ENCODE measurements at regions not wholly inside any gene's neighbourhood (a gene's known extent, or its start where the extent isn't known, plus 50 kb on each side); places are given as distances from the start of the nearest gene placed in this dataset.
"Not testable (repeated sequence)": the region's sequence is repeated elsewhere in the genome, so short reads cannot be mapped to it uniquely, and the experiment has no call there.

DNA sequence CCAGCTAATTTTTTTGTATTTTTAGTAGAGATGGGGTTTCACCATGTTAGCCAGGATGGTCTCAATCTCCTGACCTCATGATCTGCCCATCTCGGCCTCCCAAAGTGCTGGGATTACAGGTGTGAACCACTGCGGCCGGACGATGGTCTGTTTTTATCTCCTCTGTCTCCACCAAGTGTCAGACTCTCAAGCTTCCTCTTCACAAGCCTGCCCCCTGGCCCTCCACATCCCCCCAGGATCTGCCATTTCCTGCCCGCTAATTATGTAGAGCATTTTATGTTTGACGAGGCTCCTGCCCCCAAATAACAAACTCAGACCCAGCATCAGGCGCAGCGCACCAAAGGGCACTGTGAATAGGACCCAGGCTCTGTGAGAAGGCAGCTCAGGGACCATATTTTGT lies 101.8 kb upstream of the PCBD1 start:
- not testable (repeated sequence) for DNase-seq (ENCODE audit: low spot score)

DNA sequence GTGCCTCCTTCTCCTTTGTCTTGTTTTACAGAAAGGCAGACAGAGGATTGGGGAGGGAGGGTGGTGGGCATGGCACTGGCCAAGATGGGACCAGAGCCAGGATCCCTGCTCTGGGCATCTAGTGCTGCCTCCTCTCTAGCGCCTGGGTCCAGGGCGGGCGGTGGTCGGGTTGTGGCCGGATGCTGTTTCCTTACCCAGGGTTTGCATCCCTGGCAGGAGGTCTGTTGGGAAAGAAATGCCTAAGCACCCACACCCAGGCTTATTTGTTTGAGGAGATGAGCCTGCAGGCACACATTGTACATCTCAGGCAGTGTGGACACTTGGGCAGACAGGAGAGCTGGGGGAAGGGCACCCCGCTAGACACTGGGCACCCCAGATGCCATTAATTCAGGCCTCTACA lies 102.3 kb upstream of the PCBD1 start:
- no peak for DNase-seq (ENCODE audit: low spot score)

DNA sequence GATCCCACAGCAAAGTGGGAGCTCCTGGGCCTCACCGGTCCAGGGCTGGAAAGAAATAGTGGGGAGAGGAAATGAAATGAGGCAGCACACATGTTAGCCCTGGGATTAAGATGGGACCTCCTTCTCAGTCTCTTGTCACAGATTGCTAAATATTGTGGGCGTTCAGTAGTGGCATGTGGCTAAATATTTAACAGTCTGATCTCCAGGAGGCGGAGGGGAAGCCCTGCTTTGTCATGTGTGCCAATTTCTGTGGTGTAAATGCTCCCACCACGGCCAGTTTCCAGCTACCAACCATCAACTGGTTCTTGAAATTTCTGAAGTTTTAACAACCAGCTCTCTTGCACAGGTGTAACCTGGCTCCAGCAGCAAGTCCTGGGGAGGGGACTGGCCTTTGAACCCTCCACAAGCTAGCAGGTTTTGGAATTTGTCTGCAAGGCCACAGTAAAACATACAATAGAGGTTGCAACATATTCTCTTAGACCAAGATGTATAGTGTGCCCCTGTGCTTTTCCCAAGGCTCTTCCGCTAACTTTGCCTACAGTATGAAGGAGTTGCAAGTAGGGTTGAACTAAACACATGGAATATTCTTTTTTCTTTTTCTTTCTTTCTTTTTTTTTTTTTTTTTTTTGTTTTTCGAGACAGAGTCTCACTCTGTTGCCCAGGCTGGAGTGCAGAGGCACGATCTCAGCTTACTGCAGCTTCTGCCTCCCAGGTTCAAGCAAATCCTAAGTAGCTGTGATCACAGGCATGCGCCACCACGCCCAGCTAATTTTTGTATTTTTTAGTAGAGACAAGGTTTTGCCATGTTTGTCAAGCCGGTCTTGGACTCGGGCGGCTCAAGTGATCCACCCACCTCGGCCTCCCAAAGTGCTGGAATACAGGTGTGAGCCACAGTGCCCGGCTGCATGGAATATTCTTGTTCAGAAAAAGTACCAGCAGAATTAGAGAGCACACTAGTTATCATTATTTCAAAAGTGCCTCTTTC lies 103.1 kb upstream of the PCBD1 start:
- DNase-seq (ENCODE audit: low spot score), result no peak

DNA sequence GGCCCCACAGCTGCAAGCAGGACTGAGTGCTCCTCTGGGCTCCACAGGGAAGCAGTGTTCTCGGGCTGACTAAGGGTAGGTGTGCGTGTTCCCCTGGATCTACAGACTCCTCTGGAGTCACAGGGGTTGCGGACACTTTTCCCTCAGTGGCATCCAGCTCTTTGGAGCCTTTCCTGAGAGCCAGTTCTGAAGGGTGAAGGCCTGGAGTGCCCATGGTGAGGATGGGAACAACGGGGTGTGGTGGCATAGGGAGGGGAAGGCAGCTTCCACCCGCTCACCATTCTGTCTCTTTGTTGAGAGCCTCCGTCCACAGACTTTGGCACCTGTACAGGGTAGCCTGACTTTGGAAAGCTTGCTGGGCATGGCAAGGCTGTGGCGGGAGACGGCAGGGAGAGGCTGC lies 104.1 kb upstream of the PCBD1 start:
- DNase-seq (ENCODE audit: low spot score), result no peak

DNA sequence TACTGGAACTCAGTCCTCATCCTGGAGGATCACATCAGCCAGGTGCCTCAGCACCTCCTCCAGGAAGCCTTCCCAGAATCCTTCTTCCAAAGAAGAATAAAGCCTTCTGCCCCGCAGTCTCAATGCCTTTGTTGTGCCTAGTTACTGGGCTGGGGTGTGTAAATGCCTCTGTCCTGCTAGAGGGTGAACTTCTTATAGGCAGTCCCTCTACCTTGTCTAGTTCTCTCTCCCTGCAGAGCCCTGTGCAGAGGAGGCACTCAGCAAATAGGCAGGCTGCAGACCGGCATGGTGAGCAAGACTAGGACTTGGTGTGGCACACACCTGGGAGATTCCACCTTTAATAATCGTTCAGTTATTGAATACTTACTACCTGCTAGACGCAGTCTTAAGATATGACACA lies 104.7 kb upstream of the PCBD1 start:
- DNase-seq (ENCODE audit: low spot score), result no peak

DNA sequence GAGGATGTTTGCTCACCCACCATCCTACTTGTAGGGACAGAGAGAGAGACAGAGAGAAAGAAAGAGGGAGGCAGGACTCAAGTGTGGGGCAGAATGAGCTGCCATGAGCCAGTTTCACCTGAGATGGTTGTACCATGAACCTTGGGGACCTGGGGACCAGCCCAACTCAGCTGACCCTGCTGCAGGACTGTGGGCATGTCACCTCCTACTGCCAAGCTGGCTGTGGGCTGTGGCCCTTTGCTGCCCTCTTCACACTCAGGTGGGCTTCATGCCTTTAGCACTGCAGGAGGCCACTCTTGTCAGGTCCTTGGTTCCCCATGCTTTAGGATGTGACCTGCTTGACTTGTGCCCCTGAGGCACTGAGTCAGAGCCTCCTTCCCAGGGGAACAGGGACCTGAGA lies 108.2 kb upstream of the PCBD1 start:
- no peak for DNase-seq (ENCODE audit: low spot score)

DNA sequence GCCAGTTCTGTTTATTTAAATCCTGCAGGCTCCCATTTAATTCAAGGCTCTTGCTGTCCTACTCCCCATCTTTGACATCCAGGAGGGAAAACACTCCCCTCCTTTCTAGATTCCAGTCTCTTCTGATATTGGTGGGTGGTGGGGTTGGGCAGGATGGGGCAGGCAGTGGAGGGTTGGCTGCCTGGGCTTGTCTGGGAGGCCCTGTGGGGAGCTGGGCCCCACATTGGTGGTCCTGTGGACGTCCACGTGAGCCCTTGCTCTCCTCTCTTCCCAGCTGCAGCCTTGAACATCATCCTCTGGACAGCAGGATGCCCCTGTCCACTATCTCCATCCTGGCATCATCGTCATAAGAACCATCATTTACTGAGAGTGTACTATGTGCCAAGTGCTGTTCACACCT lies 108.9 kb upstream of the PCBD1 start:
- no peak for DNase-seq (ENCODE audit: low spot score)

GRCh38 chr10:70998086-70998485 lies 109.7 kb upstream of the PCBD1 start:
- DNase-seq (ENCODE audit: low spot score), result no peak

GRCh38 chr10:71001470-71001869 lies 113.1 kb upstream of the PCBD1 start:
- no peak for DNase-seq (ENCODE audit: low spot score)

DNA sequence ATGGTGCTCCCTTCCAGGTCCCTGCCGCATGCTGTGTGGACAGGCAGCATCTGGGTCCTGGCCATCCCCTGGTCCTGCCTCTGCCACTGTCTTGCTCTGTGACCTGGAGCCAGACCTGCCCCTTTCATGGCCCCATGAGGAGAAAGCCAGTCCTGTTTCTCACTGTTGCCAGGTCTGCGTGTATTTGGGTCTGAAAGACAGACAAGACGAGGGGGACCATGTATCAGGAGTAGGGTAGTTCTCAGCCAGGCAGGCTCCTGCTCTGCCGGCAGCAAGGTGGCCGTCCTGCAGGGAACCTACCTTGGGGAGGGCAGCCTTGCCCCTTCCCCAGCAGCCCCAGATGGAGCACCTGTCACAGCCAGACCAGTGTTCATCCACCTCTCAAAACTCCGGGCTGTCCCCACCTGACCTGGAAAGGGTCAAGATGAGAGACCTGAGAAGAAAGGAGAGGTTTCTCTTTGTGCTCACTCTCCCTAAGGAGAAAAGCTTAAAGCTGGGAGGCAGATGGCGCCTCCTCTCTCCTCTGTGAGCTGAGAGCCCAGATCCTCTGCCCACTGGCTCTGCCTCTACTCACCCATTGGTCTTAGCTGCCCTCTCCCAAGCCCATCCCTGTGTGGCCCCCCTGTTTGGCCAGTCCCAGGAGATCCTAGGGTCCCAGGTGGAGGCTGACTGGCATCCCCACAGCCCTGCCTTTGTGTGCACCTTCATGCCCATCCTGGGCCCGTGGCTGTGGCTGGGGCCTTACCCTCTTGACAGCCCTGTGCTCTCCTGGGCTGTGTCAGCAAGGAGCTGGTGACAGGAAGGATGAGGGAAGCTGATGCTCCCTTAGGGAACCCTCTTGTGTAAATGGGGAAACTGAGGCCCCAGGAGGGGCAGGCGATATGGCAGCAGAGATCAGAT lies 116.1 kb upstream of the PCBD1 start:
- no peak for DNase-seq (ENCODE audit: low spot score)

- no peak for DNase-seq (ENCODE audit: low spot score)
Observed at GRCh38 chr10:71005337-71006305, 117.3 kb upstream of the PCBD1 start.

DNA sequence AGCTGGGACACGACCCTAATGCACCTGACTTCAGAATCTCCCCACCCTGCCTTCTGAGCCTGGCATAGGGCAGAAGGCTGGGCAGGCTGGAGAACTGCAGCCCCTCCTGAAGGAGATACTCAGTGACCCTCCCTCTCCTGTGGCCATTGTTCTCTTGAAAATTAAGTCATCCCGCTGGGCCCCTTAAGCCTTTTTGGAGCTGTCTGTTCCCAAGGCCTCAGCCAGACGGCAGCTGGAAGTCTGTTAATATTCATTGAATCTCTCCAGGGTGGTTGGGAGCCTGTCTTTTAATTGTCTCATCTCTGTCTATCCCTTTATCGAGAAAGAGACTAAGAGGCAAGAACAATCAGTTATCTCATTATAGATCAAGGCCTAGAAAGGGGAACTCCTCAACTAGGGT lies 118.1 kb upstream of the PCBD1 start:
- no peak for DNase-seq (ENCODE audit: low spot score)

- no peak for DNase-seq (ENCODE audit: low spot score)
Observed at GRCh38 chr10:71007516-71007915, 119.2 kb upstream of the PCBD1 start.

DNA sequence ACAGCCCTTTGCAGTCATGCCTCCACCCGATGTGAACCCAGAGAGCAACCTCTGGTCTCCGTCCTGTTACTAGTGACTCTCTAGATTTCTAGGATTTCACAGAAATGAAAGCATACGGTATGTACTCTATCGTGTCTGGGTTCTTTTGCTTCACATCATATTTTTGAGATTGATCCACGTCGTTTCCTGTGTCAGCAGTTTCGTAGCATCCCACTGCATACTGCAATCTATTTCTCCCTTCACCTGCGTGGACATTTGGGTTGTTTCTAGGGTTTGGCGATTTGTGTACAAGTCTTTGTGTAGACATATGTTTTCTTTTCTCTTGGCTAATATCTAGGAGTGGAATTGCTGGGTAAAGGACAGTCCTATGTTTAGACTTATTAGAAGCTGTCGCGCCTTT lies 119.8 kb upstream of the PCBD1 start:
- DNase-seq (ENCODE audit: low spot score), result no peak

DNA sequence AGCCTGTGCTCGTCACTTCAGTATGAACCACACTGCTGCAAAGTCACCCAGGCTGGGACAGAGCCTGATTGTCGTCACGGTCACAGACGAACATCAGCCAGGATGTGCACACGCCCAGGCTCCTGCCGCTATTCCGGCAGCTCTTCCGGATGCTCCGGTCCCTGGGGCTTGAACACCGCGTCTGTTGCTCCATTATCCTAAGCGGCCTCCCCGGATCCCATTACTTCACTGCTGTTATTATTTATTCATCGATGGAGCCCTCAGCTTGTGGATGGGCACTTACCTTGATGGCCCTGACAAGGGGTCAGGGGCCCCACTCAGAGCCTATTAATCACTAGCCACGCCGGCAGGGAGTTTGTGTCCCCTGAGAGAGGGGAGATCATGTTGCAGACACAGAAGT lies 120.8 kb upstream of the PCBD1 start:
- no peak for DNase-seq (ENCODE audit: low spot score)

- DNase-seq (ENCODE audit: low spot score), result no peak
Observed at GRCh38 chr10:71010730-71011129, 122.4 kb upstream of the PCBD1 start.

DNA sequence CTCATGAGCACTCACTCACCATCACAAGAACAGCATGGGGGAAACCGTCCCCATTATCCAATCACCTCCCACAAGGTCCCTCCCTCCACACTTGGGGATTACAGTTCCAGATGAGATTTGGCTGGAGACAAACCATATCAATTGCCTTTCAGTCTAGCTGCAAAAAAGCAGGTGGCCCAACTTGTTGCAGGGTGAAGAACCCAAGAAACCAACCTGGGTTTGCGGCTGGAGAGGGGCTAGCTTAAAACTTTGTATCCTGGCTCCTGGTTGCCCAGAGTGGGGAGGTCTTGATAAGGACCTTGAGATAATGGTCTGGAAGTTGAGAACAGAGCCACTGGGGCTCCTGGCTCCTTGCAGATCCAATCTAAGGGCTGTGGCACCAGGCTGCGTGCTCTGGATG lies 122.8 kb upstream of the PCBD1 start:
- DNase-seq (ENCODE audit: low spot score), result no peak

GRCh38 chr10:71014021-71014805 lies 125.8 kb upstream of the PCBD1 start:
- no peak for DNase-seq (ENCODE audit: low spot score)

DNA sequence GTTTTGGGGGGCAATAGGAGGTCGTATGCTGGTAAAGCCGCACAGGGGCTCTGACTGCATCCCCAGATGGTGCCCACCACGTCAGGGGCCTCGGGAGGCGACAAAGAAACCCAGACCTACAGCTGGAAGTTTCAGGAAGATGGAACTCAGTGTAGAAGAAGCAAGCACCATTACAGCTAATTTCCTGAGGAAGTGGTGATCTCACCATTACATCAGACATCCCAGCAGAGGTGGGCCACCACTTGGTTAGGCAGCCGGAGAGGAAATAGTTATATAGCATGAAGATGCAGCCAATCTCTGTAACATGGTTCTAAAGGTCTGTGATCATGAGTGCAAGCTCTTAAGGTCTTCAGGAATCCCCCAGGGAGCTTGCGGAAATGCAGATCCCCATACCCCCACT lies 127.3 kb upstream of the PCBD1 start:
- no peak for DNase-seq (ENCODE audit: low spot score)

DNA sequence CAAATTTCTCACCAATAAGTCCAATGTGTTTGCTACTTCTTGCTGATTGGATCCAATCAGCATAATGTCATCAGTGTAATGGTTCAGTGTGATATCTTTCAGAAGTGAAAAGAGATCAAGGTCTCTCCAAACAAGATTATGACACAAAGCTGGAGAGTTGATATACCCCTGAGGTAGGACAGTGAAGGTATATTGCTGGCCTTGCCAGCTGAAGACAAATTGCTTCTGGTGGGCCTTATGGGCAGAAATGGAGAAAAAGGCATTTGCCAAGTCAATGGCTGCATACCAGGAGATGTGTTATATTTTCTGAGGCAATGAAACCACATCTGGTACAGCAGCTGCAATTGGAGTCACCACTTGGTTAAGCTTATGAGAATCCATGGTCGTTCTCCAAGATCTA lies 131.7 kb upstream of the PCBD1 start:
- not testable (repeated sequence) for DNase-seq (ENCODE audit: low spot score)

DNA sequence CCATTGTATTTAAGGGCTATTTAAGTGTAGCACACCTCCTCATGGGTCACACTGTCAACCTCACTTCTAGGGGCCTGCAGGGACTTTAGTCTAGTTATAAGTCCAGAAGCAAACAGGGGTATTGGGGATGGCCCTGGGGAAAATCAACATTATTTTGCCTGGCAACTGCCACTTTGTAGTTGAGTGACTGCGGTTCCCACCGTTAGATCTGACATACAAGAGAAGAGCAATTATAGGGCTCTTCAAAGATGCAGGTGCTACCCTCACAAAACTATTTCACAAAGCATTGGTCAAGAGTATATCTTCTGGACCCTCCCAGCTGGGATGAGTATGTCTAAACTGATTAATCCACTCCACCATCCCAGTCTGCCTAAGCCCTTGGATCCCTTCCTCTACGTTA lies 133.0 kb upstream of the PCBD1 start:
- no peak for DNase-seq (ENCODE audit: low spot score)
